ENCODE measurements at regions not wholly inside any gene's neighbourhood (a gene's known extent, or its start where the extent isn't known, plus 50 kb on each side); places are given as distances from the start of the nearest gene placed in this dataset.

DNA sequence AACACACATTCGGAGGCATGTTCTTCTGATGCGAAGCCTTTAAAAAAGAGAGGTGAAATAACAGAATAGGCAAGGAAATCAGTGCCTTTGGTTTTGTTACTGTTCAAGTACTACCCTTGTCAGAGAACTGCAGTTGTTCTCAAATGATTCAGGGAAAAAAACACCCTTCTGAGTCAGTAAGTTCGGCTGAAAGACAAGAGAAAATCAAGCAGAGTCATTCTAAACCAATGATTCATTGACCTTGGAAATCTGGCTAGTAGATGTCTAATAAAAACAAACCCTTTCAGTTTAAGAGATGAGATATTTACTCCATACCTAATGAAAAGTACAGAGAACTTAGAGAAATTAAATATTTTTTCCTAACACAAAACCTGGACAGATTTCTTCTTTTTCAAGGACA lies 72.7 kb upstream of the ABI3BP start (continued):
- TF ChIP-seq NFE2L2 (conservative IDR thresholded peaks at IDR 0.05; ENCODE audit: low read length) (peak; percentile 51; the same call in 1 of the 2 replicates), POLR2A (IDR thresholded peaks at IDR 0.05; ENCODE audit: low read length) (no peak), NPAS2 (CRISPR knock-in tag; IDR thresholded peaks at IDR 0.05; ENCODE audit: borderline replicate concordance) (no peak), MAZ (IDR thresholded peaks at IDR 0.05; ENCODE audit: borderline replicate concordance, low read depth, low read length) (no peak), KDM1A (IDR thresholded peaks at IDR 0.05; ENCODE audit: low read depth) (no peak), EHMT2 (IDR thresholded peaks at IDR 0.05; ENCODE audit: low read depth) (no peak), ZSCAN20 (CRISPR knock-in tag; IDR thresholded peaks at IDR 0.05) (no peak), CBX2 (IDR thresholded peaks at IDR 0.05; ENCODE audit: borderline replicate concordance, low read depth) (no peak), SMC3 (IDR thresholded peaks at IDR 0.05) (peak; percentile 26; the same call in 1 of the 3 replicates), GATA3 (IDR thresholded peaks at IDR 0.05; ENCODE audit: borderline replicate concordance) (peak; percentile 51; the same call in 1 of the 2 replicates), ZFP36 (IDR thresholded peaks at IDR 0.05; ENCODE audit: borderline replicate concordance, partially characterized antibody) (no peak), EP300 (IDR thresholded peaks at IDR 0.05) (peak in 1 of 2 experiments; percentile 19; a peak in 1 of 5 replicates), HEYL (CRISPR knock-in tag; IDR thresholded peaks at IDR 0.05) (no peak), BHLHE40 (IDR thresholded peaks at IDR 0.05; ENCODE audit: low read depth, low read length) (no peak), CHD4 (IDR thresholded peaks at IDR 0.05; ENCODE audit: borderline replicate concordance) (no peak), CEBPB (IDR thresholded peaks at IDR 0.05) (0 out of 4 replicates have a peak, but pooled peaks of 1 of the 2 experiments have one; percentile 4), JUN (IDR thresholded peaks at IDR 0.05) (peak in 1 of 2 experiments; percentile 48; a peak in 1 of 5 replicates), FOXS1 (CRISPR knock-in tag; IDR thresholded peaks at IDR 0.05) (no peak), JUNB (IDR thresholded peaks at IDR 0.05) (peak; percentile 76)
- TF ChIP-seq, protein P1, sequence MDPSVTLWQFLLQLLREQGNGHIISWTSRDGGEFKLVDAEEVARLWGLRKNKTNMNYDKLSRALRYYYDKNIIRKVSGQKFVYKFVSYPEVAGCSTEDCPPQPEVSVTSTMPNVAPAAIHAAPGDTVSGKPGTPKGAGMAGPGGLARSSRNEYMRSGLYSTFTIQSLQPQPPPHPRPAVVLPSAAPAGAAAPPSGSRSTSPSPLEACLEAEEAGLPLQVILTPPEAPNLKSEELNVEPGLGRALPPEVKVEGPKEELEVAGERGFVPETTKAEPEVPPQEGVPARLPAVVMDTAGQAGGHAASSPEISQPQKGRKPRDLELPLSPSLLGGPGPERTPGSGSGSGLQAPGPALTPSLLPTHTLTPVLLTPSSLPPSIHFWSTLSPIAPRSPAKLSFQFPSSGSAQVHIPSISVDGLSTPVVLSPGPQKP (IDR thresholded peaks at IDR 0.05; ENCODE audit: low read depth, low read length), result no peak

DNA sequence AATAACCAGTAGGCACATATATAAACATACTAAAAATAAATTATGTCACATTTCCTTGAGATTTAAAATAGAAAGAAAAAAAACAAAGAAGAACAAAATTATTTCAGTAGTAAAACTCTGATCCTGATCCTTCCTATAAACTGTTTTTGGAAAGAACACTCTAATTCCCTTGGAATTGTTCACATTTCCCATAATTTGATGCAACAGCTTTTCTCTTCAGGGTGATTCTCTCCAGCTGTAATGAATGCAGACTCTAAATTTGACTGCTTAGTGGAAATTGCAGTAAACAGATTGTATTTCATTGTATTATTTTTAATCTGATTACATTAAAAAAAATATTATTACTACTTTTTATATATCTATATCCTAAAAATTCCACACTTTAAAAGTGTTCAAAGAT lies 70.2 kb upstream of the ABI3BP start:
- POLR2A ChIA-PET, result no interaction called here

More for the DNA sequence above, 70.2 kb upstream of the ABI3BP start:
- CTCF ChIA-PET, result no interaction called here
- DNase-seq (ENCODE audit: low read depth in 1 of 2, low spot score in 1 of 2) (no peak), FAIRE-seq (no peak), ATAC-seq (no peak)
- no peak for TF ChIP-seq CBX2 (IDR thresholded peaks at IDR 0.05; ENCODE audit: borderline replicate concordance, low read depth)
- TF ChIP-seq CHD2 (IDR thresholded peaks at IDR 0.05; ENCODE audit: low read length, partially characterized antibody), result no peak
- TF ChIP-seq HDAC2 (IDR thresholded peaks at IDR 0.05), result no peak
- no peak for TF ChIP-seq KDM5A (IDR thresholded peaks at IDR 0.05)
- TF ChIP-seq GATA3 (IDR thresholded peaks at IDR 0.05; ENCODE audit: borderline replicate concordance), result no peak
- no peak for TF ChIP-seq JUNB (IDR thresholded peaks at IDR 0.05)
- no peak for TF ChIP-seq MAZ (IDR thresholded peaks at IDR 0.05; ENCODE audit: borderline replicate concordance, low read depth, low read length)
- TF ChIP-seq, protein P2, sequence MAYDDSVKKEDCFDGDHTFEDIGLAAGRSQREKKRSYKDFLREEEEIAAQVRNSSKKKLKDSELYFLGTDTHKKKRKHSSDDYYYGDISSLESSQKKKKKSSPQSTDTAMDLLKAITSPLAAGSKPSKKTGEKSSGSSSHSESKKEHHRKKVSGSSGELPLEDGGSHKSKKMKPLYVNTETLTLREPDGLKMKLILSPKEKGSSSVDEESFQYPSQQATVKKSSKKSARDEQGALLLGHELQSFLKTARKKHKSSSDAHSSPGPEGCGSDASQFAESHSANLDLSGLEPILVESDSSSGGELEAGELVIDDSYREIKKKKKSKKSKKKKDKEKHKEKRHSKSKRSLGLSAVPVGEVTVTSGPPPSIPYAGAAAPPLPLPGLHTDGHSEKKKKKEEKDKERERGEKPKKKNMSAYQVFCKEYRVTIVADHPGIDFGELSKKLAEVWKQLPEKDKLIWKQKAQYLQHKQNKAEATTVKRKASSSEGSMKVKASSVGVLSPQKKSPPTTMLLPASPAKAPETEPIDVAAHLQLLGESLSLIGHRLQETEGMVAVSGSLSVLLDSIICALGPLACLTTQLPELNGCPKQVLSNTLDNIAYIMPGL (CRISPR knock-in tag; IDR thresholded peaks at IDR 0.05; ENCODE audit: borderline replicate concordance), result no peak
- no peak for TF ChIP-seq HOXA7 (CRISPR knock-in tag; IDR thresholded peaks at IDR 0.05)
- no peak for TF ChIP-seq FOSB (CRISPR knock-in tag; IDR thresholded peaks at IDR 0.05)
- no peak for TF ChIP-seq MAFK (IDR thresholded peaks at IDR 0.05; ENCODE audit: partially characterized antibody)
- no peak for TF ChIP-seq RAD21 (conservative IDR thresholded peaks at IDR 0.05 in 1 of 2, IDR thresholded peaks at IDR 0.05 in 1 of 2)
- TF ChIP-seq, protein P3, sequence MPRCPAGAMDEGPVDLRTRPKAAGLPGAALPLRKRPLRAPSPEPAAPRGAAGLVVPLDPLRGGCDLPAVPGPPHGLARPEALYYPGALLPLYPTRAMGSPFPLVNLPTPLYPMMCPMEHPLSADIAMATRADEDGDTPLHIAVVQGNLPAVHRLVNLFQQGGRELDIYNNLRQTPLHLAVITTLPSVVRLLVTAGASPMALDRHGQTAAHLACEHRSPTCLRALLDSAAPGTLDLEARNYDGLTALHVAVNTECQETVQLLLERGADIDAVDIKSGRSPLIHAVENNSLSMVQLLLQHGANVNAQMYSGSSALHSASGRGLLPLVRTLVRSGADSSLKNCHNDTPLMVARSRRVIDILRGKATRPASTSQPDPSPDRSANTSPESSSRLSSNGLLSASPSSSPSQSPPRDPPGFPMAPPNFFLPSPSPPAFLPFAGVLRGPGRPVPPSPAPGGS (IDR thresholded peaks at IDR 0.05), result no peak
- no peak overlapping the region for H3K4me3 ChIP-seq
- H3K27ac ChIP-seq, result no peak overlapping the region
- H3K4me1 ChIP-seq, result peaks cover 22% of the 10 kb centered on the region
- H3K4me2 ChIP-seq, result no peak overlapping the region
- H3K9me3 ChIP-seq, result peaks cover 30% of the 10 kb centered on the region; the same call in 2 of the 3 replicates
